Stimulated activated CD4-positive, alpha-beta T cell treated with anti-CD3 and anti-CD28 coated beads, Interleukin-12 subunit alpha, Interleukin-12 subunit beta, amount 100 ng/mL, for 24 hours (primary cell): ENCODE measurements at regions not wholly inside any gene's neighbourhood (a gene's known extent, or its start where the extent isn't known, plus 50 kb on each side); places are given as distances from the start of the nearest gene placed in this dataset.

Experiments used
- DNase-seq, 2 experiments: peaks; one replicate each; pipeline ENCODE4 v3.0.0-alpha.2; 2020; ENCODE audit warnings: low read depth in 2 of 2

DNA sequence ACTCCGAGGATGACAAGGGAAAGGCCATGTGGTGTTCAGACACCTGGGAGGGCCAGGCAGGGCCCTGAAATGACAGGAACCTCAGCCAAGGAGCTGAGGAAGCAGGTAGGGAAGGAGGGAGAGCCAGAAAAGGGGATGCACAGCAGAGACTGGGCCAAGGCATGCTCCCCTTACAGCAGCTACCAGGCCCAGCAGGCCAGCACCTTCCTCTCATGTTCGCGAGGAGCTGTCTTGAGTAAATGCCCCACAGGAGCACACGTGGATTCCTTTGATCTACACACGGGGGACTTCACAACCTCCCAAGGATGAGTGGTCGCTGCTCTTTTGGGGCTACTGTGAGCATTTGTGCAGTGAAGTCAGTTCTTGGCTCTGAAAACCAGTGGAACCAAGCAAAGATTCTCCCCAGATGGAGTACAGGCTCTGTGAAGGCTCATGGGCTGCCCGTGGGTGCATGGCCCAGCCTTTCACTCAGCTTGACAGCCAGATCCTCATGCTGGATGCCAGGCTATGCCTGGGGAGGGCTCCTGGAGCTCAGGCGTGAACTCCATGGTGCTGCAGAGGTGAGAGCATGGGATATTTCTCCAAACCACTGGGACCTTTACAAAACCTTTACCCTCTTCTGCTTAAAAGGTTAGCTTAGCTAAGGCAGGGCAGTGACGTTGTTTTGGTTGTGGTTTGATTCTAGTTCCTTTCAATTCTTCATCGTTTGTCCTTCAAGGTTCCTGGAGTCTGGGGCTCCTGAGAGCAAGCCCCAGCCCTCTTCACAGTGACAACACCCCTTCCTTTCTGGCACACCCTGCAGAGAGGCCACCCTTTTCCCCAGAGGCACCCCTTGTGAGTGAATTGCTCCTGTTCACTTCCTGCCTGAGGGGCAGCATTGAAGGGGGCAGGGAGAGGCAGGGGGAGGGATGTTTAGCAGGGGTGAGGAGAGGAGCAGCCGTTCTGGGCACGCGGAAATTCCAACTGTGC, 74.2 kb upstream of the ZPBP start:
- no peak for DNase-seq

DNA sequence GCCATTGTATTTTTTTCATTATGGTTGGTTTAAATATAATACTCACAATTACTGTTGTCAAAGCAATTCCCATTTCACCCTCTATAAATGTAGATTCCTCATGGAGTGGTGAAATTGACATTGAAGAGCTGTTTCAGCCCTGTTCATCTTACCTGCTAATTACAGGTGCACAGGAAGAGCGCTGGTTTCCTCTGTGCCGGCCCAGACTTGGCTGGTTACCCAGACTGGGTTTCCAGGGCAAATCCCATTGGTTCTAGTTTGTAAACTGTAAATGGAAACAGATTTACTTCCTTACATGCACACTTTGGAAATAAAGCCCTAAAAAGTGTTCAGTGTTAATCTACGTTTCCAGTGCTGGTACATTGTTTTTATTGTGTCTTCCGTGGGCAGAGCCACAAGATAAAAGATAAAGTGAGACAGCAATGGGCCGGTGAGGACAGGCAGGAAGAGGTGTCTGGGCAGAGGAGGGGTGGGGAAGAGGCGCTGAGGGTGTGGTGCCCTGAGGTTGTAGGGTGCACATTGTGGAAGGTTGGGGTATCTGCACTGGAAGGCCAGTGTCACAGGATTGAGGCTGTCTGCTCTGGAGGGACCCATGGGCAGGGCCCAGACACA, 71.6 kb upstream of the ZPBP start:
- DNase-seq = no peak

DNA sequence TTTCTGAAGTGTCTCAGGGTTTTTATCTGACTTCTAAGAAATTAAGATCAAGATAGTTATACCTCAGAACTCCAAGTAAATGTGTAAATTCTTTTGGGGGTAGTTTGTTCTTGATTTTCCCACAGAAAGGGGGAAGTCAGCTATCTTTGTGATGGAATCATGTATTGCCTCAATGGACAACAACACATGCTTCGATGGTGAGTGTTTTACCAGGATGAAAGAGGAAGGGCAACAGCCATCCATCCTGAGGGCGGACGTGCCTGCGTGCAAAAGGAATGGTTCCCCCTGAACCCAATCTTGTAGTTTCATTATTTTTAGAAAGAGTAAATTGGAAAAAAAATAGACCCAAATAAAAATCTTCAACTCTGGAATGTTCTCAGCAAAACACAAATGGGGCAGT, 67.2 kb upstream of the ZPBP start:
- no peak for DNase-seq

DNA sequence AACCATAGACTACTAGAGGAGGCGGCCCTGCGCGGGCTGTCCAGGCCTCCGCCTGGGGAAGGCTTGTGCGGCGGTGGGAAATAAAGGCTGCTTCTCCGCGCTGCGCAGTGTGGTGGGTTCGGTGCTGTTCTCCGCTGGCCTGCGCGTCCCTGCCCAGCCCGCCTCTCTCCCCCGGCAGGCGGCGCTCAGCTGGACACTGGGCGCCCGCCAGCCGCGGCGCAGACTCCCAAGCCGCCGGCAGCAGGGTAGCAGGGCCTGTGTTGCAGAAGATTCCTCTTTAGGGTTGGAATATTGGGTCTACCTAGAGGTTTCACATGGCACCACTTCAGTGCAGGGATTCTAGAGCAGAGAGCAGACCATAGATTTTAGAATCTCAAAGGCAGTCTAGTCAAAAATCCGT, 66.1 kb upstream of the ZPBP start:
- DNase-seq = no peak

DNA sequence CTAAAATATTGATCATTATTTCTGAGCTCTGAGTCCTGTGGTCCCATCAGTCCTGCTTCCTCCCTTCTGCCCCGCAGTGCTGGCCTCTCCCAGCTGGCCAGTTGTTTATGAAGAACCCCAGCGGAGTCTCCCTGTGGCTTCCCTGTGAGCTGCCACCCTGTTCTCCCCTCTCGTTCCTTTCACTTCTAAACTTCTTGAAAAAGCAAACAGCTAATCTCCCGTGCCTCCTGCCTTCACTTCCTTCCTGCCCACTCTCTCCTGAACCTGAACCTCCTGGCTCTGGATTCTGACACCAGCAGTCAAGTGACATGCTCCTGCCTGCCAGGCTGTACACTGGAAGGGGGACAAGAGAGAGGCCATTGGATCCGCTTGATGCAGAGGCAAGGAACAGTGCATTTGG, 63.7 kb upstream of the ZPBP start:
- DNase-seq = no peak

DNA sequence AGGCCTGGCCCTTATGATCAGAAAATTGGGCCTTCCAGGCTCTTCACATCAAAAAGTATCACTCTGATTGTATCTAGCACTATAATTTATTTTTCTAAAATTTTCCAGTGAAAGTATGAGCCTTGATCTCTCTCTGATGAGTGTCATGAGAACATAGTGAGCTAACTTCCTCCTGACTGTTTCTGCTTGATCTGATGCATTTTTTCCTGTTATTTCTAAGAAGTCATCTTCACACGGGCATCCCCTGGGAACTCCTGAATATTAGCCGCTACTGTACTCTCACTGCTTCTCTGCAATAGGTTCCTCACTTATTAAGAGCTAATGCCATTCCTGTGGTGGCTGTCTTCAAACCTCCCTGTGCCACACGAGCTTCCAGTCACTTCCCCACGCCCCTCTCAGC, 63.1 kb upstream of the ZPBP start:
- DNase-seq = no peak

DNA sequence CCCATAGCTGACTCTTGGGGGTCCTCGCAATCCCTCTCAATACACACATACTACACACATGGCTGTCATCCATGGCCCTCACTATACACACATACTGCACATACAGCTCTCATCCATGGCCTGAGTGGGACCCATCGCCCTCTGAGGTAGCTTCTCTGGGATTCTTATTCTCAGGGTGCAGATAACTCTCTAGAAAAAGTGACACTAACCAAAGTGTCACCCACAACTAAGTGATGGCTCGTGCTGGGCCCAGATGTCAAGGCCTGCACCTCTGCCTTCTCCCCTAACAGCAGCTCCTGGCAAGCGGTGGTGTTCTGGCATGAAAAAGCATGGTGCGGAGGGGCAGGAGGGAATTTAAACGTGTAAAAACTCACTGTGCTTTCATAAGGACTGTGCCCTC, 62.7 kb upstream of the ZPBP start:
- DNase-seq = no peak

DNA sequence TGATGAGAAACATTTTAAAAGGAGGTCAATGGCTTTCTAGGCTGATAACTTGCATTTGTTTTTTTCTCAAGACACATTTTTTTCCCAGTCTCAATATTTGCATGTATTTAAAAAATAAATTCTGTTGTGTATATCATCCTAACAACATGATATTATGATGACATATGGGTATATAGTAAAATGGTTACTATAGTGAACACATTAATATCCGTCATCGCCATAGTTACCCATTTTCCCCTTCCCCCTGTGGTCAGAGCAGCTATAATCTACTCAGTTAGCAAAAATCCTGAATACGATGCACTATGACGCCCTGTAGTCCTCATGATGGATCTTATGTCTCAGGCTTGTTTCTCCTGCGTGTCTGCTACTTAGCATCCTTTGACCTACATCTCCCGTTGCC, 60.9 kb upstream of the ZPBP start:
- no peak for DNase-seq

DNA sequence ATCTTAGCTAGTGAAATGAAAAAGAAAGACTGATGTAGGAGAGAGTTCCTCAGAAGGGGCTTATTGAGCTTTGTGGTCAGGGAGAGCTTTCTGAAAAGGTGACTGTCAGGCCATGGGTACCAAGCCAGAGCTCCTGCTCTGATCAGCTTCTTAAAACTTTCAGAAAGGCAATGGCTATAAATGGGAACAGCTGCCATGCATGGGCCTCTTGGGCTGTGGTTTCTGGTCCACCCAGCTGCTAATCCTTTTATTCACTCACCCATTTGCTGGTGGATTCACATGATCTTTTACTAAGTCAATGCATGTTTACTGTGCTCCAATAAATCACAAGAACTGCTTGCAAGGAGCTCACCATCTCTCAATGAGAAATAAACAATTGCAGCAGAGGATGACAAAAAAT, 60.1 kb upstream of the ZPBP start:
- no peak for DNase-seq

DNA sequence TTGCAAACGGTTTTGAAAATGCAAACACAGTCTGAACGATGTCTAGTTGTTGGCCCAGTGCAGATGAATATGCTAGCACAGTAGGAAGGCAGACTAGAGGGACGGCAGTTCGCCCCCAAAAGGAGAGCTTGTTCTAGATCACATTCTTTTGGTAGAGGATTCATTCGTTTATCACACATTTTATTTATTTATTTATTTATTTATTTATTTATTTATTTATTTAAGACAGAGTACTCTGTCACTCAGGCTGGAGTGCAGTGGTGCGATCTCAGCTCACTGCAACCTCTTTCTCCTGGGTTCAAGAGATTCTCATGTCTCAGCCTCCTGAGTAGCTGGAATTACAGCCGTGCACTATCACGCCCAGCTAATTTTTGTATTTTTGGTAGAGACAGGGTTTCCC, 59.4 kb upstream of the ZPBP start:
- no peak for DNase-seq

DNA sequence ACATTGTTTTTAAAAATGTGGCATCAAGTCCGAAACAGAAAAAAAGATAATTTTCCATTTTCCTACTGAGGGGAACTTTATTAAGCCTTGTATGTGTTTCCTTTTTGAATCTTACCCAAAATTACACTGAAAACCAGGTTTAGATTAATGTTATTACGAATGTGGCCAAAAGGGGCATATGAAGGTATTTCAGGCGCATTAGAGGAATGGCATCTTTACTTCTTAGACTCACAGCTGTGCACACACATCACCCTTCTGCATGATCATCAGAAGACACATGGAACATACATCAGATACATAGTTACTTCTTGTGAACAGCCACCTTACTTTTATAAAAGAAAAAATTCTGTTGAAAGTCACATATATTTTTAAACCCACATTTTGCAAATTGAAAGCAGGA, 58.6 kb upstream of the ZPBP start:
- no peak for DNase-seq

DNA sequence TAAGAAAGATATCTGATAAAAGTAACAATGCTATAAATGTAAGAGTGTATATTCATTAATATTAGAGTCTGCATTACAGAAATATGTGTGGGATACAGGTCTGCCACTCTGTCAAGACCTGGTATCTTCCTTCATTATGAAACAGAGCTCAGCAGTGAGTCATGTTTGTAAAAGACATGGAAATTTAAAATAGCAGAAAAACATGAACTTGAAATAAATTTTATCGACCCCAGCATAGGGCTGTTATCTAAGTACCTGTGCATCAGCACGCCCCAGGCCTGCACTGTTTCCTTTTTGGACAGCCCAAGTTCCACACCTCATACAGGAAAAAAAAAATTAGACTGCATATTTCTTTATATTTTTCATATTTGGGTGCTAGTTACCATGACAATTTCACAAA, 58.0 kb upstream of the ZPBP start:
- DNase-seq = no peak

DNA sequence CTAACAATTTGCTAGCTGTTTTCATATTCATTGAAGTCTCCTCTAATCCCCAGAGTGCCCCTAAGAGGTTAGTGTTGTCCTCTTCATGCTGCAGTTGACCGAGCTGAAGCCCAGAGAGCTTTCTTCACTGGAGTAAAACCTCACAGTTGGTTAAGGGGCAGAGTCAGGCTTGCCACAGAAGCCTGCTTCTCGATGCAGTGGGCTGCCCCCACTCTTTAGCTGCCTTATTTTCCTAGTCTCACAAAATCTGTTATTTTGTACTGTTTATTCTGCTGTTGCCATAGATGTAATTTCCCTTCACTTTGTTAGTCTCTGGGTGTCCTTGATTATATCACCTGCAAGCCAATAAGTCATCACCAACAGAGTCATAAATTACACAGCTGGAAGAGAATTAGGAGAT, 56.3 kb upstream of the ZPBP start:
- DNase-seq = no peak

DNA sequence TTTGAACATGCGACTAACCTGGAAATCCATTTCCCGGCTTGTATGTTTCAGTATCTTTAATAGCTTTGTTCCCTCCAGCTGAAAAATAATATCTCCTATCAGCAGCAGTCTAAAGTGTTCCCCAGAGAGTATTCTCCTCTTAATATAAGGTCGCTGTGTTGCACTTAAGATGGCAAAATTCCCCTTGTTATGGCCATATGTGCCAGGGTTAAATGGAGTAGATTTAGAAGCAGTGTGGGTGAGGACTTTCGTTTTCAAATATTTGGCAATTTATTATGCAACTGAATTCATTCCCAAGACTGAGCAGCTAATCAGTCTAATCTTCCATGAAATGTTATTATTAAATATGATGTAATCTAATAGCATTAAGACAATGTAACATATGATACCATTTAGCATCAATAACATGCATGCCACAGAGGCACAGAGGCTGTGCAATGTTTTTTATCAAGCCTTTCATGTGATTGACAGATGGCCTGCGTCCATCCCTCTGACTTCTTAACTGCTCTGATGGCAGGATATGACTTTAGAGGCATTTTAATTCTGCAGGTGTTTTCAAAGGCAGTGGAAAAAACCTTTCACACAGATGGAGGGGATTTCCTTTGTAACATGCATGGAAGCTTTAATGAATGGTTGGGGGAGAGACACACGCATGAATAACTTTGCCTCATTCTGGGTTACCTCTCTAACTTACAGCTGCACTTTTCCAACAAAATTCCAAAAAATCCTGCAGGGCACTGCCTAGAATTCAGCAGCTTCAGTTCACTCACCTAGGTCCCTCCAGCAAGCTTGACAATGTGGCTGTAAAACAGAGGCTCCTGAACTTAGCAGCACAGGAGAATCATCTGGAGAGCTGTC, 55.1 kb upstream of the ZPBP start:
- no peak for DNase-seq

DNA sequence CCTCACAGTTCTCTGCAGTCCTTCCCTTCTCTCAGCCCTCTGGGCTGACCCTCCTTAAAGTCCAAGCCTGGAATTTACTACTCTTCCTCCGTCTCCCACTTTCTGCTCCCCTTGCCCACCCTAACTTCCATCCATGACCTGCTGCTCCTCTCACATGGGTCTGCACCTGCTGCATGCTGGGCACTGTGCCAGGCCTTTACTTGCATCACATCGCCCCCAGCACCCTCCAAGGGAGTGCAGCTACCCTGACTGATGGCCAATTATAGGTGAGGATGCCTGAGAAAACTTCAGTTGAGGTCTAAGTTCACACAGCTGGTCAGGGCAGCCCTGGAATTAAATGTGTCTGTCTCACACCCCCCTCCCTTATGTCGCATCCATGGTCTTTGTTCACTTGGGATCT, 53.6 kb upstream of the ZPBP start:
- no peak for DNase-seq

DNA sequence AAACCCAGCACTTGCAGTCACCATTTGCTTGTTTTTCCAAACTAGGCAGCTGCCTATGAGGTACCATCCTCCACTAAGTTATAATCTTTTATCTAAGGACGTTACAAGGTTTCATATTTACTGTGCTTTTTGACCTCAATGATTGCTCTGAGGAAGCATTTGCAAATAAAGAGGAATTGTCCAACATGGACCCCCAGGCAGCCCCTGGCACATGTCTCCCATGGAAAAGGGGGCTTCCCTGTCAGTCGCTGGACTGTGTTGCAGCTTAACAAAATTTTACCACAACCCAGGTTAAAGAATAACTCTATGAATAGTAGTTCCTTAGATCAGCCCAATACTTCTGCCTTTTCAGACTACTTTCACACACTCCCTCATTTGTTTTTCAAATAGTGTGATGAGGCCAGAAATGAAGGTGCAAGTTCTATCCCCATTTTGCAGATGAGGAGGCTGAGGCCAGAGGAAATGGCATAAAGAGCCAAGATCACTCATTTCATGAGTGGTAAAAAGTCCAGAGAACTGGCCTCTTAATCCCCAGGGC, 52.8 kb upstream of the ZPBP start:
- no peak for DNase-seq

DNA sequence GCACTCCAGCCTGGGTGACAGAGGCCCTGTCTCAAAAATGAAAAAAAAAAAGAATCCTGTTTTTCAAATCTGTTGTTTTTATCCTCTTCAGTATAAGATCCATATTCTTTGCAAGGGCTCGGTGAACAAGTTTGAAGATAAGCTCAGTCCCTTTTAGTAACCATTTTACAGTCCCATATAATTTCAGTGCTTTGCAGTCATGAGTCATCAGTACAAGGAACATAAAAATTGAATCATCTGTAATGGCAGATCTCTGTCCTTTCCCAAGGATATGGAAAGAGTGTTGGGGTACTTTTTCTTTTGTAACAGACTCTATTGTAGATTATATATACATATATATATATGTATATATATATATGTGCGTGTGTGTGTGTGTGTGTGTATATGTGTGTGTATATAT, 52.2 kb upstream of the ZPBP start:
- DNase-seq = no peak
